ENCODE measurements at regions not wholly inside any gene's neighbourhood (a gene's known extent, or its start where the extent isn't known, plus 50 kb on each side); places are given as distances from the start of the nearest gene placed in this dataset.

DNA sequence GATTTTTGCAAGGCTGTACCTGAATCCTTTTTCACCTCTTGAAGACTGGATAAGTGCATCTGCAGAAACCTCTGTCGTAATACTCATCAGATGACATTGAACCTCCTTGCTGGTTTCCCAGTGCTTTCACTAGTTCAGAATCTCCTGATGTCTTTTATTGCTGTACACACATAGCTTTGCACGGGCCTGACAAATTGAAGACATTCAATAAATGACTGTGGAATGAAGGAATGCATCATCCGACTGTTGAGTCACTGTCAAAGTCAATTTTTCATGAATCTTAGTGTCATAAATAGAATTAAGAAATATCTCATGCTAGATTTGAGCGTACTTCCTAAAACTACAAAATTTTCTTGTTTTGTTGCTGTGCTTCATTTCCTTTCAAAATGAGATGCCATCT lies 598.2 kb upstream of the MAP3K7 start:
- TF ChIP-seq, protein P1, sequence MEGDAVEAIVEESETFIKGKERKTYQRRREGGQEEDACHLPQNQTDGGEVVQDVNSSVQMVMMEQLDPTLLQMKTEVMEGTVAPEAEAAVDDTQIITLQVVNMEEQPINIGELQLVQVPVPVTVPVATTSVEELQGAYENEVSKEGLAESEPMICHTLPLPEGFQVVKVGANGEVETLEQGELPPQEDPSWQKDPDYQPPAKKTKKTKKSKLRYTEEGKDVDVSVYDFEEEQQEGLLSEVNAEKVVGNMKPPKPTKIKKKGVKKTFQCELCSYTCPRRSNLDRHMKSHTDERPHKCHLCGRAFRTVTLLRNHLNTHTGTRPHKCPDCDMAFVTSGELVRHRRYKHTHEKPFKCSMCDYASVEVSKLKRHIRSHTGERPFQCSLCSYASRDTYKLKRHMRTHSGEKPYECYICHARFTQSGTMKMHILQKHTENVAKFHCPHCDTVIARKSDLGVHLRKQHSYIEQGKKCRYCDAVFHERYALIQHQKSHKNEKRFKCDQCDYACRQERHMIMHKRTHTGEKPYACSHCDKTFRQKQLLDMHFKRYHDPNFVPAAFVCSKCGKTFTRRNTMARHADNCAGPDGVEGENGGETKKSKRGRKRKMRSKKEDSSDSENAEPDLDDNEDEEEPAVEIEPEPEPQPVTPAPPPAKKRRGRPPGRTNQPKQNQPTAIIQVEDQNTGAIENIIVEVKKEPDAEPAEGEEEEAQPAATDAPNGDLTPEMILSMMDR (IDR thresholded peaks at IDR 0.05; ENCODE audit: partially characterized antibody, unreplicated experiment) = no peak
- Mint-ChIP-seq H3K27me3 (ENCODE audit: unreplicated experiment) (no peaks in the 10 kb centered on the region), H3K27ac (ENCODE audit: unreplicated experiment) (no peak overlapping the region), H3K4me1 (ENCODE audit: low read depth, unreplicated experiment) (no peaks in the 10 kb centered on the region), H3K36me3 (ENCODE audit: unreplicated experiment) (no peaks in the 10 kb centered on the region), H3K9me3 (ENCODE audit: unreplicated experiment) (no peaks in the 10 kb centered on the region), H3K4me3 (ENCODE audit: unreplicated experiment) (no peak overlapping the region)
- DNase-seq = no peak

DNA sequence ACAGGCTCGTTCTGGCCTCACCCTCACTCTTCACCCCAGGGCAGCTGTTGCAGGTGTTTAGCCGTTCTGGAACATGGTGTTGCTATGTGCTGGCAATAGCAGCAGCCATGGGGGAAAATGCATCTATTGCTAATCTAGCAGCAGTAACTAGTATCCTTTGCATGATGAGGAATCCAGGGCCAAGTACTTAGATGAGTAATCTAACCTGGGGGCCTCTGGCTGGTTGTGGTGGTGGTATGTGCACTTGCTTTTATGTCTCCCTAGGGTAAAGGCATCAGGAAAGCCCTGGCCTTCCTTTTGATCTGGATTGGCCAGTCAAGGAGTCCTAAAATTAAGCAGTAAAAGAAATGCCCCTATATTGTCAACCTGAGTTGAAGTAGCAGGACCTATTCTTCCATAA lies 594.5 kb upstream of the MAP3K7 start:
- TF ChIP-seq, protein P1 (IDR thresholded peaks at IDR 0.05; ENCODE audit: partially characterized antibody, unreplicated experiment) = no peak
- Mint-ChIP-seq H3K27me3 (ENCODE audit: unreplicated experiment) (no peaks in the 10 kb centered on the region), H3K4me1 (ENCODE audit: low read depth, unreplicated experiment) (no peaks in the 10 kb centered on the region), H3K27ac (ENCODE audit: unreplicated experiment) (no peak overlapping the region), H3K36me3 (ENCODE audit: unreplicated experiment) (no peaks in the 10 kb centered on the region), H3K9me3 (ENCODE audit: unreplicated experiment) (no peaks in the 10 kb centered on the region), H3K4me3 (ENCODE audit: unreplicated experiment) (no peak overlapping the region)
- DNase-seq = no peak

DNA sequence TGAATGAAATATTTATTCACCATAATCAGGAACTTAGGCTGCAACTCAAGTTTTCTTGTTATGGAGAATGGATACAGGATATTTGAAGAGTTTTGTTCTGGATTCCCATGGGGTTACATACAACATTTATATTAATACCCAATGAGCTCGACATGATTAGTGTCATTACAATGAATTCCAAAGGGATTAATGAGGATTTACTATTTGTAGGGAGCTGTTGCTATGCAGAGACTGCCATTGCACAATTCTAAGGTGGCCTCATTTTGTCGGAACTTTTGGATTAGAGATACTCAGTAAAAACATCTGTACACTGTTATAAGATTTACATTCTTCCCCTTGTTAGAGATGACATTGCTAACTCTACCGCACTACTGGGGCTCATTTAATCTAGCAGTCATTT lies 586.8 kb upstream of the MAP3K7 start:
- no peaks in the 10 kb centered on the region for H3K27me3 Mint-ChIP-seq (ENCODE audit: unreplicated experiment)
- H3K4me1 Mint-ChIP-seq (ENCODE audit: low read depth, unreplicated experiment) = no peaks in the 10 kb centered on the region
- TF ChIP-seq, protein P1 (IDR thresholded peaks at IDR 0.05; ENCODE audit: partially characterized antibody, unreplicated experiment) = no peak
- no peaks in the 10 kb centered on the region for H3K36me3 Mint-ChIP-seq (ENCODE audit: unreplicated experiment)
- H3K4me3 Mint-ChIP-seq (ENCODE audit: unreplicated experiment) = no peak overlapping the region
- H3K9me3 Mint-ChIP-seq (ENCODE audit: unreplicated experiment) = no peaks in the 10 kb centered on the region
- DNase-seq = no peak
- H3K27ac Mint-ChIP-seq (ENCODE audit: unreplicated experiment) = no peak overlapping the region

DNA sequence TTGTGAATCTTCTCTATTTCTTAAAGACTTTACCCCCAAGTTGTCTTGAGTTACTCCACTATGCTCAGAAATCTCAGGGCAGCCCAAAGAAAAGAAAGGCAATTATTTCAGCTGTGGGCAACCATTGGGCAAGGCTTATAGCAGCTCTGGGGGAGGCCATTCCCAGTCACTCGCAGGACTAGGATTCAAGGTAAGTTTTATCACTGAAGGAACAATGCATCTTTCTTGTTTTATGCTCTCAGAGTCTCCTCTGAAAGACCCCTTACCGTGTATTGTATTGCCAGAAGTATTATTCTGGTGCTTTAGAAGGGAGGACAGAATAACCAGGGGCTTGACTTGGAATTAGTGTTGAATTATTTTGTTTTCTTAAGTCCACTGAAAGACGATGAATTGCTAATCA lies 586.3 kb upstream of the MAP3K7 start:
- Mint-ChIP-seq H3K27ac (ENCODE audit: unreplicated experiment) (no peak overlapping the region), H3K4me1 (ENCODE audit: low read depth, unreplicated experiment) (no peaks in the 10 kb centered on the region), H3K36me3 (ENCODE audit: unreplicated experiment) (no peaks in the 10 kb centered on the region), H3K9me3 (ENCODE audit: unreplicated experiment) (no peaks in the 10 kb centered on the region), H3K4me3 (ENCODE audit: unreplicated experiment) (no peak overlapping the region), H3K27me3 (ENCODE audit: unreplicated experiment) (no peaks in the 10 kb centered on the region)
- TF ChIP-seq, protein P1 (IDR thresholded peaks at IDR 0.05; ENCODE audit: partially characterized antibody, unreplicated experiment) = no peak
- DNase-seq = no peak

DNA sequence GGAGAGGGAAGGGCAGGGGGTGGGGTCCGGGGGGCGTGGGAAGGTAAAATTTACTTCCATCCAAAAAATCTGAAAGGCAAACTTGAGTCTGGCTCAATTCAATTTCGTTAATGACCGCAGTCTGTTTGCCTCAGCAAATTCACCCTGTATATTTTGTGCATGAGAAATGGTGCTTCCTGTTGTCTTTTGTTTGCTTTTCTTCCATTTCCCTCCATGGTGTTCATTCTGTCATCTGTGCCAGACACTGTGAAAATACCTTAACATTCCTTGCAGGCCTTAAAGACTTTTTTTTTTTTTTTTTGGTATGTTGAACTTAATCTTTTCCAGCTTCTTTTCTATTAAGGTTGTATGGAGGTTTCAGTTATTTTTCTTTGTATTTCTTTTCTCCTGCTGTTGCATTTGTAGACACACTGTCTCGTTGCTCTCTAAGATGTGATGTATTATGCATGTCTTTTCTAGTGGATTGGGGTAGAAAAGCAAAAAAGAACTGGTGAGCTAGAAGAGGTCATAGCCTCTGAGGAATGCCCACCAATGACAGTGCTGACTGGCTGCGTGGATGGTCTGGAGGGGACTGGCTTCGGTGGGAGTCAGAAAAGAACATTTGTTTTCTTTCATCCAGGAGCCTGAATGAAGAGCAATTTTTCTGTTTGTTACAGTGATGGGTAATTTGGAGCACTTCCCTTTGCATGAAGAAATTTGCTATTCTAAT lies 585.0 kb upstream of the MAP3K7 start:
- H3K9me3 Mint-ChIP-seq (ENCODE audit: unreplicated experiment) = no peaks in the 10 kb centered on the region
- H3K4me3 Mint-ChIP-seq (ENCODE audit: unreplicated experiment) = no peak overlapping the region
- H3K27me3 Mint-ChIP-seq (ENCODE audit: unreplicated experiment) = no peaks in the 10 kb centered on the region
- no peaks in the 10 kb centered on the region for H3K4me1 Mint-ChIP-seq (ENCODE audit: low read depth, unreplicated experiment)
- TF ChIP-seq, protein P1 (IDR thresholded peaks at IDR 0.05; ENCODE audit: partially characterized antibody, unreplicated experiment) = no peak
- H3K36me3 Mint-ChIP-seq (ENCODE audit: unreplicated experiment) = no peaks in the 10 kb centered on the region
- no peak overlapping the region for H3K27ac Mint-ChIP-seq (ENCODE audit: unreplicated experiment)
- no peak for DNase-seq

All from glutamatergic neuron (in vitro differentiated cells).